GM19043 (cell line): ENCODE measurements at regions not wholly inside any gene's neighbourhood (a gene's known extent, or its start where the extent isn't known, plus 50 kb on each side); places are given as distances from the start of the nearest gene placed in this dataset.
"Not testable (repeated sequence)": the region's sequence is repeated elsewhere in the genome, so short reads cannot be mapped to it uniquely, and the experiment has no call there.

ENCODE experiments used
- ATAC-seq: cut with Tn5 transposase; IDR thresholded peaks from one replicate; pipeline ENCODE4 v1.9.1; 2021; ENCODE audit warnings: low read depth; ENCODE audit not compliant: unreplicated experiment

DNA sequence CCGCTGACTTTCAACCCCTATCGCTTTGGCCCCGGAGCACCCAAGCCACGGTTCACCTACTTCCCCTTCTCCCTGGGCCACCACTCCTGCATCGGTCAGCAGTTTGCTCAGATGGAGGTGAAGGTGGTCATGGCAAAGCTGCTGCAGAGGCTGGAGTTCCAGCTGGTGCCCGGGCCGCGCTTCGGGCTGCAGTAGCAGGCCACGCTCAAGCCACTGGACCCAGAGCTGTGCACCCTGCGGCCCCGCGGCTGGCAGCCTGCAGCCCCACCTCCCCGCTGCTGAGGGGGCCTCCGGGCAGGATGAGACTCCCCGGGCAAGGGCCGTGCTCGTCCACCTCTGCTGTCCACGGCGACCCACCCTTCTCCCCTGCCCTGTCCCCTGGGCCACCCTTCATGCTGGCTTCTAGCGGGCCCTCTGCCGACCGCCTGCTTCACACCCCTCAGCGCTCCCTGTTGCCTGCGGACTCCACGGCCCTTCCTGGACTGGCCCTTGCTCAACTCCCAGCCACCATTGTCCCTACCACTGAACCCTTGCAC, 92.2 kb upstream of the TRABD2B start:
- no peak for ATAC-seq

DNA sequence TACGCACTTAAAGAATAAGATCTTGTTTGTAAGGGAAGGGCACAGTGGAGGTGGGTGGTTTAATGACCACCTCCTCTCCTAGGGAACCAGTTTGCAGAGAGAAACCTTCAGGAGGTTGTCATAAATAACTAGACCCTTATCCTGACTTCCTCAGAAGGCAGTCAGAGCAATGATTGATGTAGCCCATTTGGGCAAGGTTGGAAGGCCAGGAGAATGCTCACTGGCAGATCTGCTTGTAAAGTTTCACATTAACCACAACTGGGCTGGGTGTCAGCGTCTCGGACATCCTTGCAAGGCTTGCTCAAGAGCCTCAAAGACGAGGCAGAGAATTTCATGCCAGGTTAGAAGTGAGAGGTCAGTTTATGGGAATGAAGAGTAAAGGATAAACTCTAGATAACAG, 87.6 kb upstream of the TRABD2B start:
- ATAC-seq: no peak

DNA sequence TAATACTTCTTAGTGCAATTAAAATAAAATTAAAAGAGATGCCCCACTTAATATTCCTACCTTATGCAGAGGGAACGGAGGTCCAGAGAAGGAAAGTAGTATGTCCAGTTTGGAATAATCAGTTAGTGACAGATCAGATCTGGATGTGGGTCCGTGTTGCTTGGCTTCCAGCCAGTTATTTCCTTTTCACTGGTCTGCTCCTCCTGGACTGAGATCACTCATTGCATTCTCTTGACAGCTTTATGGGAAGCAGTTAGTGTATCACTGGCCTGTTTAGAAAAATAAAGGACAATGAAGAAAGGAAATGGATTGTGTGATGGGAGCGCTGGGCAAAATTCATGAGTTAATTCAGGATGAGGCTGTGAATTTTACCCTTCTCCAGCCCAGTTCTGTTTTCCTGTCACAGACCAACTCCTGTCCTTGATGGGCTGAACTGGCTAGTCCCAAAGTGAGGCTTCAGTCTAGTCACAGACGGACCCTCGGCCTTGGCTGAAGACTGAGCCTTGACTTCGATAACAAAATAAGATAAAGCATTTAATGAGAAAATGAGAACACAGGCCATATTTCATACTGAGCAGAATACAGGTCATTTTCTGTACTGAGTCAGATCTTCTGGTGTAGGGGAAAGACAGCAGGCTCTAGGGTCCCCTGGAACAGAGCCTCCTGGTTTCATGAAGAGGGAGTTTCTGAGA, 85.2 kb upstream of the TRABD2B start:
- no peak for ATAC-seq

DNA sequence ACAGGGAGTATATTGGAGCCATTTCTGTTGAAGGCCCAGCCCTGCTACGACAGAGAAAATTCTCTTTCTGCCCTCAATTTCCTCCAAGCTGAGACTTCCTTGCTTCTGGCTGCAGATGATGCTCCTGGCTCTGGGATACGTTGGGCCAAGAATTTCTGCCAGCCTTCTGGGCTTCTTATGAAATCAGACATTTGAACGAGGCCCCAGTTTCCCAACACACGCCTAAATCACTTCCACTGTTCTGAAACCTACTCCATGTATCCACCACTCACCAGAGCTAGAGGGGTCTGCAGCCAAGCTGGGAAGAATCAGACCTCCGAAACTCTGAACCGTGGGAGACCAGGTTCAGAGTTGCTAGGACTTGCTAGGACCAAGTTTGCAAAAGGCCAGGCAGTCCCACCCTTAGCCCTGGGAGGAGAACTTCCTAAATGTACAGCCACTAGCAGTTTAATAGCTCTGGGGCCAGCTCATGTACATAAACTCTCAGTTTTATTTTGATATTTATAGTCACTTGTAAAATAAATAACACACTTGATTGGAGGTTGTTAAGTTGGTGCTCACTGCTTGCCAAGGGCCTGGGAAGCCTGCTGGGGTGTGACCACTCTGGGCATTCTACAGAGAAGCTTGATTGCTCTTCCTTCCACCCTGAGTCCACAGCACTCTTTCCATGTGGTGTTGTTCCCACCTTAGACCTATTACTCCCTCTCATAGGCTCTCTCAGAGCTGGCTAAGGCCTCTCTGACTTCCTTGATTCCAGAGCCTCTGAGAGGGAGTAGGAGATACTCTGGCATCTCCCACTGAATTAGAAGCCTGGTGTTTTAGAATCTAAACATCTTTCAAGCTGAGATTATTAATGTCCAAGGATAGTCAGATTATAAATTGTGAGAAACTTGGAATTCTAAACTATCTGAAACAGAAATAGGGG, 83.4 kb upstream of the TRABD2B start:
- ATAC-seq: no peak

DNA sequence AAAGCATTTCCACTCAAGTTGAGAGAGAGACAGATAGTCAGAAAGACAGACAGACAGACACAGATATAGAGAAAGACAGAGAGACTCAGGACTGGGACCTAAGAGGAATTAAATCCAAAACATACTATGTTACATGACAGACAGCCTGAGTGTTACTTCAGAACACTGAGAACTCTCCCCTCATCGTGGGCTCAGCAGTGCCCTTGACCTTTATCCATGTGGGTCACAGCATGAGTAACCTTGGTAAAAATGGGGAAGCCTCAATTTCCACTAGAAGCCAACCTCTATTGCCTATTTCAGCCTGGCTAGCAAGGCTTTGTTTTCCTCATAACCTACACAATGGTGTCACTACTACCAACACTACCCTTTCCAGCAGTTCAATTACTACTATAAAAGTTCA, 81.9 kb upstream of the TRABD2B start:
- ATAC-seq: no peak

DNA sequence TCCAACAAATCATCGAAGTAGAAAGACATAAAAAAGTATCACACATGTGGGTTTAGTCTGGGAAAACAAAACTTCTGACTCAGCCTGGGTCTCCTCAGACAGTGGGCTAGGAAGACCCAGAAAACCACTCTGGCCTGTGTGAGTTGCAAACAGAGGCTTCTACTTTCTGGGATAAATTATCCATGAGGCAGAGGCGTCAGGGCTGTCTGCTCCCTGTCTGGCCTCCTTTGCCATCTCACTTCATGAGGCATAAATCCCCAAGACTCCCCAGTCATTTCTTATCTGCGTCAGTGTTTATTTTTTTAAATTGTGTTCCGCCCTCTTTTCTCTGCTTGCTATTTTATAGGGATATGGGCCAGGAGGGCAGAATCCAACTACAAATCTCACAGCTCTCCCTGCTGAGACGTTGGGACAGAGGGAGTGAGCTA, 80.6 kb upstream of the TRABD2B start:
- no peak for ATAC-seq

DNA sequence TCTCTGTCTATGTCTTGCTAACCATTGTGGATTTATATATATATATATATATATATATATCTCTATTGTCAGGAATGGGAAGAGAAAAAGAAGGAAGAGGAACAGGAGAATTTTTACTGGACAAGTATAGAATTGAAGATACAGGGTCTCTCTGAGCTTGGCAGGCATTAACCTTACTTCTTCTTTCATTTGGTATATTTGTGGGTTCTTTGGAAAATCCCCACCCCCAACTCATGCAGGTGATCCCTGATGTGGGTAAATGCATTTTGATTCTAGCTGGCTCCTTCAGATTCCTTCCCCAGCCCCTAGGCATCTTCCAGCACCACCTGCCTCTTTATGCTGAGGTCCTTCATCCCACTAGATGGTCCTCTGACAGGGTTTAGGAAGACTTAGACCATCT, 78.8 kb upstream of the TRABD2B start:
- no peak for ATAC-seq

DNA sequence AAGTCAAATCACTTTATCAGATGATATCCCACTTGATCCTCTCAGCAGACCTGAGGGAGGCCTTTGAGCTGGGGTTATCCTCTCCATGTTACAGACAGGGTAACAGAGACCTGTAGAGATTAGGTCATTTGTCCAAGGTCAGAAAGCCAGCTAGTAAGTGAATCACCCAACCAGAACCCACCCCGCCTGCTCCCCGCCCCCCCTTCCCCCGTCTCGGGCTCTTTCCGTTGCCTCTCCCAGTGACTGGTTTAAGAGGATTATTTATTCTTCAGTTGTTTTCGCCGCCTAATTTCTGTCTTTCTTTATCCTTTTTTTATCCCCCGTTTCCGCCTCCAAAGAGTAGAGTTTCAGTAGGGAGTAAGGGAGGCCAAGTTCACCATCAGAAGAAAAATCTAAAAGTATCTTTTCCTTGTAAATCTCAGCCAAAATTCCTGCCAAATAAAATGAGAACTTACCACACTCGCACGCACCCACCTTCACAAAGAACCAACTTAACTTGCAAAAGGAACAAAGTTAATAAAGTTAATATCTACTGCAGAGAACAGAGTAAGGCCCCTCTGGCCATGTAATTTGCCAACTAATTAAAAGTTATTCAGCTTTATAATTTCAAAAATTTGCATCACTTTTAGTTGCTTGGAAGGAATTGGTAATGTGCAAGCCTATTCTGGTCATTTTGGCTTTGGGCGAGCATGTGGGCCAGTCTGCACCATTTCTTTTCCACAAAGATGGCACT, 76.8 kb upstream of the TRABD2B start:
- no peak for ATAC-seq

DNA sequence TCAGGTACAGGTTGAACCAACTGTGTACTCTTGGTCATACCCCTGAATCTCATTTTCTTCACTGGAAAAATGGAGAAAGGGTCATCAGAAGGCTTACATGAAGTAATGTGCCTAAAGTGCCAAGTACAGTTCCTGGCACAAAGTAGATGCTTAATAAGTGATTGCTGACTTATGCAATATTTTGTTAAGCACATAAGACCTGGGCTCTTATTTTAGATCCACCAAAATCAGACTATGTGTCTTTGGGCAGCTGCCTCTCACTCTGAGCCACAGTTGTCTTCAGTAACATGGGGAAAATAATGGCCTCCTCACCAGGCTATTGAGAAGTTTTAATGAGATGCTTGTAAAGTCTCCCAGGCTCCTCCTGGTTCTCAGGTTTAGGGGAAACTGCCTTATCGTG, 74.3 kb upstream of the TRABD2B start:
- ATAC-seq: no peak

DNA sequence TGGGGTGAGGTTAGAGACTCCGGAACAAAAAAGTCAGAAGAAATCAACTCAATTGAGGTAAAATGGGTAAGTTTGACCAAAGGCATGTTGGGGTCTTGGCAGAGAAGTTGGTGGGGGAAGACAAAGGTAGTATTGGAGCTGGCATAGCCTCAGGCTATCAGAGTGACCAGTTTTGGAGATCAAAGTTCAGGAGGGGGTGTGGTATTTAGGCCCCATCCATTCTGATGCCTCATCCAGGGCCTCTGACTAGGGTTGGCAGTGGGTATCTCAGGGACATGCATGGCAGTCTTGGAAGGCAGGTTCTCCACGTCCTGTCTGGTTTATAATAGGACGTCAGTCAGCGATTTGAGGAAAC, 73.2 kb upstream of the TRABD2B start:
- no peak for ATAC-seq

DNA sequence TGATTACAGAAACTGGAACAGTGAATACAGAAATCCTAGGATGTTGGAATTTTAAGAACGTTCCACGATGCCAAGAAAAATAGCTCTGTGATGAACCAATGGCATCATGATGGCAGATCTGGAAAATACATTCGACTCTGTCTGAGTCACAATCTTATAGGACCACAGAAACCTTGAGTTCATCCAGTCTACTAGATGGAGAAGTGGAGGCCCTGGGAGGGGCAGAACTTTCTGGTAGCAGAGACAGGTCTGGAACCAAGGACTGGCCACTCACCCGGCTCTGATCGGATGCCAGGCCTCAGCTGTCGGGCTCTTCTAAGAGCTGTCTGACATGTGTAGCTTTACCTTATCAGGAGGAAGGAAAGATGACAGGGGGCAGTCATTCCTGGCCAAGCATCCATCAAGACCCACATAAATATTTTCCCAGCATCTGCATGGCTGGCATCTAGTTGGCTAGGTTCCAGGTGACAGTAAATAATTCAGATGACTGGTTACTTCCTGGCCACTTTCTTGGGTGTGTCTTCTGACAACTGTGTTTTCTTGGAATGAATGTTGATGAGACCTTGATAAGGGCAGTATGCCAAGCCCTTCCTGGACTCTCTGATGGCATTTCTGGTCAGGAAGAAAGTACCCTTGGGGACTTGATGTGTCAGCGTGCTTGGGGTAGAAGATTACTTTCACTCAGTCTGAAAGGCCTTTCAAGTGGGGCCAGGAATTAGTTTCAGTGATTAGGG, 72.6 kb upstream of the TRABD2B start:
- ATAC-seq: no peak

DNA sequence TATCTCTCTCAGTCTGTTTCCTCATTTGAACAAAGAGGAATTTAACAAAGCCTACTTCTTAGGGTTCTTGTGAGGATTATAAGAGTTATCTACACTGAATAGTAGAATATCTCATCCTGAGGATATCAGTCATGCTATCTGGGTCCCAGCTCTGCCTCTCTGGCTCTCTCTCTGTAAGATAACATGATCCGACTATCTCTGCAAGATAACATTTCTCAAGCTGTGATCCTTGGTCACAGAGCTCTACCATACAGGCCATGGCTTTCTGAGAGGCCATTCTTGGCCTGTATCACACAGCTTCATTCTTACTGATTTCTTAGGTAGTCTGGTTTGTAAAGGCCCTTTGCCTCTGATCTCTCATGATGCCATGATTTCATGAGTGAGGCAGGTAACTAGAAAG, 71.0 kb upstream of the TRABD2B start:
- no peak for ATAC-seq

DNA sequence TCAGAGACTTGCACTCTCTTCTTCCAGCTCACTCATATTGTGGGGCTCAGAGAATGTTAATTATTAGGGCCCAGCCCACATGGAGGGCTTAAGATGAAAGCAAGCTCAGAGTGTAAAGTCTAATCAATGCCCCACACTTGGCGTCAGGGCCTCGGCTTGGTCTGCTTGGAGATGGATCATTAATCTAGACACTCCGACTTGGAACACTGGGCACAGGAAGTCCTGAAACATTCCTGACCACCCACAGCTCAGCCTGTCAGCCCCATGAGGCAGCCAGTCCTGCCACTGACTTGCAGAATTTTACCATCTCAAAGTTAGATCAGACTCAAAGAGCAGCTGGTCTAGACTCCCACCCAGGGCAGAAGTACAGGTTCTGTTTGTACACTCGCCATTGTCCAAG, 69.8 kb upstream of the TRABD2B start:
- no peak for ATAC-seq

DNA sequence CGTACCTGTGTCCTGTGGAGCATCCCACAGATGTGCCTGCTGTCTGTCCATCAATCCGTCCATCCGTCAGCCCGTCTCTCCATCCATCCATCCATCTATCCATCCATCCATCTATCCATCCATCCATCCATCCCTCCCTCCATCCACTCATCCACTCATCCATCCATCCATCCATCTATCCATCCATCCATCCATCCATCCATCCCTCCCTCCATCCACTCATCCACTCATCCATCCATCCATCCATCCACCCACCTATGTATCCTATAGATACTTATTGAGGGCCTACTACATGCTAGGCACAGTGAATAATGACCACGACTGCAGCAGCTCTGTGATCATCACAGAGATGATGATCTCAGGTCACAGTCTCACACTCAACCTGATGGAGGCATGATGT, 67.5 kb upstream of the TRABD2B start:
- ATAC-seq: not testable (repeated sequence)

DNA sequence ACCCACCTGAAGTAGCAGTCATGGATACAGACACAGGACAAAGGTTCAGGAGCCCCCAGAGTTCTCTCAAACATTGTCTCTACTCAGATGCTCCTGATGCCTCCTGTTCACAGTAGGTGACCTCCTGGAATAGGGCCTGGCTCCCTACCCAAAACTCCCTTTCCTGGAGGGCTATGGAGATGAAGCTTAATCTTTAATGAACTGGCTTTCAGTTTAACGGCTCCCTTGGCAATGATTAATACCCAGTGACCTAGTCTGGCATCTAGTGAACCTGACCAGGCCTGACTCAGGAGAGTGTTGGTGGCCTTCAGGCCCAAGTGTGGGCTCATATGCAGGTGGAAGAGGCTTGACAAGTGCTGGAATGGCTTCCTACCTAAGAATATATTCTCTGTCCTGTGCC, 65.2 kb upstream of the TRABD2B start:
- ATAC-seq: peak; percentile 32

DNA sequence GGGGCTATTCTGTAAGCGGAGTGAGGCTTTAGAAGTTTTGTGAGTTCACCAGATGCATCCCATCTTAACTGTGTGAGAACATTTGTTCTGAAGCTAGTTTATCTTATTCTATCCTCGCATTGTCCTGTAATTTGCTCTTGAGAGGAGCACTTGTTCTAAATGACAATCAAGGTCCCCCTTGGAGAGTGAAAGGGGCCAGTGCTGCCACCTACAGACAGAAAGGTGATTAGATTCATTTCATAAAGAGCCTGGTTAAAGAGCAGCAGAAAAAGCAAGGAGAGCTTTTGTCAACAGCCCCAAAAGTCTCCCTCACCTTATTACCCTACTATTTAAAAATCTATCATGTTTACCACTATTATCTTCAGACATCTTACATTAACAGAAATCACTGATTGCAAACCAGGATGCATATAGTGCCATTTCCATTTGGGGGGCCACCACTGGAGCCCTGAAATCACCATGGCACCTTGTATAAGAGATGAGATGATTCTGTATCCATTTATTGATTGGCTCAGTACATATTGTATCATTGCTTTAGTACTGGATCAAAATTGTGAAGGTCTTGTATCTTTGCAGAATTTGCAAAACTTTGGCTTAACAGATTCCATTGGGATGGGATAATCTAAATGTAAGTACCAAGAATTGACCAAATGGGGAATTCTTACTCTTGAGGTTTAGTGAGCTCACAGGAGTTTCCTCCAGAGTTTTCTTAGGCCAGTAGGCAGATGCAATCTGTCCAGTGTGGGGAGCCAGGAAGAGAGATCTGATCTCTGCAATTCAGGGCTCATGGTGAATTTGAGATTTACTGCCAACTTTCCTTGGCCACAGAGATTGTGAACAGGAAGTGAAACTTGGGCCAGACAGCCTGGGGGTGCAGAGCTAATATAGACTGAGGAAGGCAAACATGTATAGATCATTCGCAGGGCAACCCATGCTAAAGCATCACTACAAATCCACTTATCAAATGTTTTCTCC, 64.3 kb upstream of the TRABD2B start:
- ATAC-seq: peak; percentile 81

DNA sequence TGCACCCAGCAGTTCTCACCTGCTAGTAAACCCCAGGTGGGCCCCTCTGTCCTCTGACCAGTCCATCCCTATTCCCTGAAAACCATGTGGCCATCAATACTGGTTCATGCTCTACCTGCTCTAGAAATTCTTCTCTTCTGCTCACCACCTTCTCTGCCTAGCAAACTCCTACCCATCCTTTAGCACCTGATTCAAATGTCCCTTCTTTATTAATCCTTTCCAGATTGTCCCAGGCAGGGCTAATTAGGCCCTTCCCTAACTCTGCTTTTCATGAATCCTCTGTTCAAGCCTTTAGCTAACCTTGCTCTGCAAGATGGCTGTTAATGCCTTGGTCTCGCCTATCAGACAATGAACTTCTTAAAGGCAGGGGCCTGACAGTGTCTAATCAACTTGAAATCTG, 62.1 kb upstream of the TRABD2B start:
- ATAC-seq: no peak

DNA sequence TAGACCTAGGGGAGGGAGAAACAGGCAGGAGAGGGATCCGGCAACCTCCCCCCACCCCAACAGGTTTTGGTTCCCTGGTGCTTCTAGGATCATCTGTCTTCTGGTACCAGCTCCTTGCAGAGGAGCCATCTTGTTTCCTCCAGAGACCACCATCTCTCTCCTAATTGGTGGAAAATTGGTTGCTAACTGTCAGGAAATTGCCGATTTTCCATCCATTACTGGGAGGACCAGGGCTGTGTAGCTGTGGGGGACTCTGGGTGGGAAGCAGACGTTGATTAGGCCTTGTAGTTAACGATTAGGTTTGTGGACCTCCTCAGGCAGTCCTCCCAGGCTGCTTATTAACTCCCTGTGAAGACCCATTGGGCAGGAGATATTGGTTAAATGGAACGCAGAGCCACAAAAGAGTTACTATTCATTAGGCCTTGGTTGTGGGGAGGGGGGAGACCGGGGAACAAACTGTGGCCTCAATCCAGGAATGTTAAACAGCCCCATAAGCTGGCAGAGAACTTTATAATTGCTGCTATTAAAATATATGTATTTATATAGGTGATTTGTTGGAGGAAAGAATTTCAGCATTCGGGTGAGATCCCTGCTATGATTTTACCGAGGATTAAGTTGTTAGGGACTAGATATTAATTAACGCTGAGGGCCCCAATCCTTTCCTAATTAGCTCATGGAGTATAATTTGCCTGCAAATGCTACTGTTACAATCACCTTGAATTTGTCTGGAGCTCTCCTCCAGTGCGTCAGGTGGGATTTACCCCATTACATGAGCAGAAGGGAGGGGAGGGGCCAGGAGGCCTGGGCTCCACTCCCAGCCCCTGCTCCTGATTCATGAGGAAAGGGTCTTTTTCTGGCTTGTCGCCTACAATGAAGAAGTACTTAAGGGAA, 61.2 kb upstream of the TRABD2B start:
- no peak for ATAC-seq
